CD4-positive, alpha-beta T cell (primary cell): ENCODE measurements at regions not wholly inside any gene's neighbourhood (a gene's known extent, or its start where the extent isn't known, plus 50 kb on each side); places are given as distances from the start of the nearest gene placed in this dataset.
"Not testable (repeated sequence)": the region's sequence is repeated elsewhere in the genome, so short reads cannot be mapped to it uniquely, and the experiment has no call there.

Experiments
- ATAC-seq: fragments of 200-7000 bp; cut with Tn5 transposase; one replicate; pipeline ENCODE4 v1.10.0; 2022; ENCODE audit warnings: mild to moderate bottlenecking; ENCODE audit not compliant: poor library complexity
- CTCF ChIA-PET: fragments of 350-600 bp; sonication (Branson Sonifier 250); formaldehyde crosslinking; loops from one replicate; lab custom pipeline; 2021; ENCODE audit warnings: antibody characterized with exemption, inconsistent platforms; lab: Charles Lee
- POLR2A ChIA-PET: fragments of 350-600 bp; sonication (Branson Sonifier 250); formaldehyde crosslinking; loops from one replicate; lab custom pipeline; 2021; ENCODE audit warnings: antibody characterized with exemption, inconsistent platforms; lab: Charles Lee
- DNase-seq, 14 experiments: peaks; one replicate each; pipeline ENCODE4 v3.0.0-alpha.2; 2013 to 2020; ENCODE audit warnings: mixed read lengths in 2 of 14
- H3K27ac ChIP-seq, 2 donors: one replicate each; pipeline versions ENCODE4 v1.5.1 to v1.7.0; 2013; ENCODE audit warnings: low read length in 2 of 2, low read depth in 1 of 2, mild to moderate bottlenecking in 1 of 2
- H3K27me3 ChIP-seq, 2 experiments: 1 replicate in 1 of 2; 2 replicates in 1 of 2; pipeline versions ENCODE4 v1.6.1 to v1.7.0; 2013; ENCODE audit warnings: low read length in 2 of 2, control low read depth in 1 of 2, mild to moderate bottlenecking in 1 of 2, moderate library complexity in 1 of 2; ENCODE audit not compliant: insufficient read depth in 2 of 2, control insufficient read depth in 1 of 2
- H3K36me3 ChIP-seq: one replicate; pipeline ENCODE4 v1.6.1; 2013; ENCODE audit warnings: low read length, control low read depth; ENCODE audit not compliant: insufficient read depth
- H3K4me1 ChIP-seq: one replicate; pipeline ENCODE4 v1.6.1; 2013; ENCODE audit warnings: low read length, control low read depth; ENCODE audit not compliant: insufficient read depth
- H3K4me3 ChIP-seq: one replicate; pipeline ENCODE4 v1.5.1; 2013; ENCODE audit warnings: mild to moderate bottlenecking, low read length, moderate library complexity
- H3K9me3 ChIP-seq, 2 experiments: 1 replicate in 1 of 2; 2 replicates in 1 of 2; pipeline versions ENCODE4 v1.6.1 to v1.7.0; 2013; ENCODE audit warnings: low read length in 2 of 2, mild to moderate bottlenecking in 2 of 2, control low read depth in 1 of 2, moderate library complexity in 1 of 2; ENCODE audit not compliant: control insufficient read depth in 1 of 2, insufficient read depth in 1 of 2
- H3K27ac Mint-ChIP-seq: one replicate; pipeline ENCODE4 v1.8.0; 2020; ENCODE audit warnings: mixed read lengths
- H3K27me3 Mint-ChIP-seq: one replicate; pipeline ENCODE4 v1.8.0; 2021; ENCODE audit warnings: mixed read lengths
- H3K36me3 Mint-ChIP-seq: one replicate; pipeline ENCODE4 v1.8.0; 2021; ENCODE audit warnings: low read depth, mixed read lengths
- H3K4me1 Mint-ChIP-seq: one replicate; pipeline ENCODE4 v1.8.0; 2021; ENCODE audit warnings: low read depth, mixed read lengths
- H3K4me3 Mint-ChIP-seq: one replicate; pipeline ENCODE4 v1.8.0; 2020; ENCODE audit warnings: mild to moderate bottlenecking, mixed read lengths
- H3K9me3 Mint-ChIP-seq: one replicate; pipeline ENCODE4 v1.8.0; 2020; ENCODE audit warnings: mixed read lengths
- CTCF ChIP-seq: fragments of 200-600 bp; IDR thresholded peaks from one replicate; pipeline ENCODE4 v1.8.0; 2022; ENCODE audit warnings: antibody characterized with exemption, mild to moderate bottlenecking
- intact Hi-C, 2 experiments: fragments of 100-400 bp; cut with DNase I in 1 of 2; cut with micrococcal nuclease in 1 of 2; formaldehyde crosslinking; loops; one replicate each; pipeline versions ENCODE4 v1.15.1 to v1.9.0; 2023 to 2025; cut with DNase I, micrococcal nuclease

GRCh38 chr11:19617696-19618523, 94.7 kb upstream of the NAV2 start:
- intact Hi-C loops = no loop called here
- H3K27me3 Mint-ChIP-seq = no peaks in the 10 kb centered on the region
- Histone ChIP-seq H3K4me3 (no peak overlapping the region), H3K36me3 (no peaks in the 10 kb centered on the region), H3K4me1 (no peaks in the 10 kb centered on the region), H3K27ac (no peak overlapping the region), H3K9me3 (no peaks in the 10 kb centered on the region), H3K27me3 (peaks cover 0 to 7% of the 10 kb centered on the region in 2 experiments)
- no peak overlapping the region for H3K27ac Mint-ChIP-seq
- POLR2A ChIA-PET = no interaction called here
- ATAC-seq = no peak
- CTCF ChIA-PET = no interaction called here
- peaks cover 1% of the 10 kb centered on the region for H3K9me3 Mint-ChIP-seq
- no peak for TF ChIP-seq CTCF
- DNase-seq = no peak
- no peak overlapping the region for H3K4me3 Mint-ChIP-seq
- no peaks in the 10 kb centered on the region for H3K36me3 Mint-ChIP-seq
- no peaks in the 10 kb centered on the region for H3K4me1 Mint-ChIP-seq

DNA sequence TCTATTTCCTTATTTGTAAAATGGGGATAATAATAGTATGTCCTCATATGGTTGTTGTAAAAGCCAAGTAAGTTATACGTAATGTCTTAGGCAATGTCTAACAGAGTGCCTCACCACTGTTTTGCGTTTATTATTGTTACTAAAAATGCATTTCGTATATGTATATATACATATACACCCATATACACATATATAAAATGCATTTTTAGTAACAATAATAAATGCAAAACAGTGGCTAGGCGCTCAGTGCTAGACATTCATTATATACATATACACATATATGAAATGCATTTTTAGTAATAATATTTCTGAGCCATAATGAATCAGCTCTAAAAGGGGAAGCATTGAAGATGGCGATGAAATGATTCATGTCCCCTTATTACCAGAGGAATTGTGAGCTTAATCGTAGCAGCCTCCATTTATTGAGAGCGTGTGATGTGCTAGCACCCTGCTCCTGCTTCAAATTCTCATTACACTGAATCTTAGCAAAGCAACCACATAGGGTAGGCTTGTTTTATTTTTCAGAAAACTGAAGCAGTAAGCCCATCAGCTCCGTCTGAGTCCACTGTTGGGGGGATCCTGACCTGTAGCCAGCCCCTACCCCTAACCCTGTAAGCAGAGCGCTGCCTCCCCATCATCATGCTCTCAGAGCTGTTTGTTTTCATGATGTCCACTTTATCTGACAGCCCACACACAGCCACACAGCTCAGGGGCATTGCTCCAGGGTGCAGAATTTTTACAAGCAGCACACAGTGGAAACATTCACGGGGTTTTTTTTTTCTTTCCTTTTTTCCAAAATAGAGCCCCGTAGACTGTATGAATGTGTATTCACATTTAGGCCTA, 97.1 kb upstream of the NAV2 start:
- H3K27ac ChIP-seq = no peak overlapping the region
- H3K9me3 Mint-ChIP-seq = peaks cover 8% of the 10 kb centered on the region
- no peaks in the 10 kb centered on the region for H3K36me3 ChIP-seq
- H3K27me3 ChIP-seq = peaks cover 0 to 7% of the 10 kb centered on the region in 2 experiments
- H3K36me3 Mint-ChIP-seq = no peaks in the 10 kb centered on the region
- no peak for TF ChIP-seq CTCF
- intact Hi-C loops = no loop called here
- ChIA-PET POLR2A (no interaction called here), CTCF (no interaction called here)
- no peaks in the 10 kb centered on the region for H3K4me1 Mint-ChIP-seq
- no peak for DNase-seq
- no peak overlapping the region for H3K4me3 ChIP-seq
- peaks cover 0 to 8% of the 10 kb centered on the region in 2 experiments for H3K9me3 ChIP-seq
- no peaks in the 10 kb centered on the region for H3K4me1 ChIP-seq
- no peaks in the 10 kb centered on the region for H3K27me3 Mint-ChIP-seq
- H3K27ac Mint-ChIP-seq = no peak overlapping the region
- no peak for ATAC-seq
- H3K4me3 Mint-ChIP-seq = no peak overlapping the region

DNA sequence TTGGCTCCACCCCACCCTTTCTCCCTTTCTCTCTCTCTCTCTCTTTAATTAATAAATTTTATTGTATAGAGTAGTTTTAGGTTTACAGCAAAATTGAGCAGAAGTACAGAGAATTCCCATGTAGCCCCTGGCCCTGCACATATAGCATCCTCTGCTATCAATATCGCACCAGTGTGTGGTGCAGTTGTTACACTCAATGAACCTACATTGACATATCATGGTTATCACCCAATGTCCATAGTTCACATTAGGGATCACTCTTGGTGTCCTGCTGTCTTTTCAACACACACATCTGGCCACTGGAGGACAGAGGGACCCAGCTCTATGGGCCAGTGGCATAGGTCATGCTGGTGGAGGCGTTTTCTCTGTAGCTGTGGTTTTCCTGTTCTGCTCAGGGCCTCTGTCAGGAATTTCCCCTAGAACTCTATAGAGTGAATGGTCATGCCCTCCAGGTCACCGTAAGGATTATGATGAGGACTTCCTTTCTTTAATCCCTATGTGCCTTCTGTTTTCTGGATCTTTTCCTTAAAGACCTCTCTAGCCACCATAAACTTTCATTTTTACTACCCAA, 98.2 kb upstream of the NAV2 start:
- no peak overlapping the region for H3K27ac Mint-ChIP-seq
- Histone ChIP-seq H3K36me3 (no peaks in the 10 kb centered on the region), H3K27me3 (peaks cover 0 to 7% of the 10 kb centered on the region in 2 experiments), H3K4me1 (no peaks in the 10 kb centered on the region), H3K27ac (no peak overlapping the region), H3K4me3 (no peak overlapping the region), H3K9me3 (peaks cover 0 to 8% of the 10 kb centered on the region in 2 experiments)
- H3K4me1 Mint-ChIP-seq = no peaks in the 10 kb centered on the region
- no peak for TF ChIP-seq CTCF
- no peaks in the 10 kb centered on the region for H3K36me3 Mint-ChIP-seq
- H3K27me3 Mint-ChIP-seq = no peaks in the 10 kb centered on the region
- CTCF ChIA-PET = no interaction called here
- H3K4me3 Mint-ChIP-seq = no peak overlapping the region
- DNase-seq = no peak
- POLR2A ChIA-PET = no interaction called here
- no peak for ATAC-seq
- intact Hi-C loops = no loop called here
- peaks cover 8% of the 10 kb centered on the region for H3K9me3 Mint-ChIP-seq

DNA sequence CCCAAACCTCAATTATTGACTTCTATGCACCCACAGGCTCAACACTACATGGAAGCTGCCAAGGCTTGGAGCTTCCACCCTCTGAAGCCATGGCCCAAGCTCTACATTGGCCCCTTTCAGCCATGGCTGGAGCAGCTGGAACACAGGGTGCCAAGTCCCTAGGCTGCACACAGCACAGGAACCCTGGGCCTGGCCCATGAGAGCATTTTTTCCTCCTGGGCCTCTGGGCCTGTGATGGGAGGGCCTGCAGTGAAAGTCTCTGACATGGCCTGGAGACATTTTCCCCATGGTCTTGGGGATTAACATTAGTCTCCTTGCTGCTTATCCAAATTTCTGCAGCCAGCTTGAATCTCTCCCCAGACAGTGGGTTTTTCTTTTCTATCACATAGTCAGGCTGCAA, 100.6 kb upstream of the NAV2 start:
- H3K27me3 ChIP-seq, DNase-seq, H3K36me3 Mint-ChIP-seq, ATAC-seq, POLR2A ChIA-PET, CTCF ChIA-PET, H3K4me3 ChIP-seq, H3K27ac ChIP-seq, H3K4me3 Mint-ChIP-seq, H3K27me3 Mint-ChIP-seq, H3K36me3 ChIP-seq, intact Hi-C loops, H3K9me3 Mint-ChIP-seq, H3K4me1 ChIP-seq, H3K4me1 Mint-ChIP-seq, H3K27ac Mint-ChIP-seq, H3K9me3 ChIP-seq: not testable (repeated sequence)
